HG03196 (cell line): ENCODE measurements at regions not wholly inside any gene's neighbourhood (a gene's known extent, or its start where the extent isn't known, plus 50 kb on each side); places are given as distances from the start of the nearest gene placed in this dataset.
"Not testable (repeated sequence)": the region's sequence is repeated elsewhere in the genome, so short reads cannot be mapped to it uniquely, and the experiment has no call there.

ENCODE experiments used
- ATAC-seq: cut with Tn5 transposase; IDR thresholded peaks from one replicate; pipeline ENCODE4 v1.9.1; 2021; ENCODE audit not compliant: unreplicated experiment

DNA sequence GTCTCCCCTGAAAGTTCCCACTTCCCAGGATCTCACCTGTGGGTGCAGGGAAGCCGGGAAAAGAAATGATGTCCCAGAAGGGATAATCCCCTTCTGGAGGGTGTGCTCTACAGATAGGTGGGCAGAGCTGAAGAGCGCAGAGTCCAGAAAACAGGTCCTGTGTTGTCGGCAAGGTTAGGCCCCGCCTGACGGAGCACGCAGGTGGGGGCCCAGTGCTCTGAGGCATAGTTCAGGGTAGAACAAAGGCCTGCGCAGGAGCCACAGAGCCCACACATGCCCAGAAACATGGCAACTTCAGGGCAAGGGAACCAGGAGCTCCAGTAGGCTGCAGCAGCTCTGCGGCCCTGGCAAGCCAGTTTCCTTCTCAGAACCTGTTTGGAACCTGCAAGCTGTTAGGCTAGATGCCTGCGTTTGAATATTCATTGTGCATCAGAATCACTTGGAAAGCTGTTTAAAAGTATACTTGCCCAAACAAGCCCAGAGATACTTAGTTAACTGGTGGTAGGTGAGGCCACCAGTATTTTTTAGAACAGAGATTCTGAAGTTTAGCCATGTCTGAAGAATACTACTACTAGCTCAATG, 386.6 kb downstream of the BUD13 start:
- no peak for ATAC-seq

DNA sequence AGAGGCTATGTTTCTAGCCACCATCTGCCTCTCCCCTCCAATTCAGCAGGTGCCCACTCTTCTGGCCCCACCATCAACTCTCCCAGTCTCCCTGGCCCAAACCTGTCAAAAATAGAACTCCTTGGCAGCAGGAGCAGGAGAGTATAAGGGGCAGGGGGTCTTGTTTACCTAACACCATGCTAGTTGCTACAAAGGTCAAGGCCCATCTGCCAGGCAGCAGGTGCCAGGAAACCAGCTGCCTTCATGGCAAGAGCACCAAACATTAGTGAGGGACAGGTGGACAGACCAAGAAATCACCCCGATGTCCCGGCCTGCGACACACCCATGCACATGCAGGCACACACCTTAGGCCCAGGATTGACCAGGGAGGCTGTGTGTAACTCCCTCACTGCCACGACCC, 387.9 kb downstream of the BUD13 start:
- no peak for ATAC-seq

DNA sequence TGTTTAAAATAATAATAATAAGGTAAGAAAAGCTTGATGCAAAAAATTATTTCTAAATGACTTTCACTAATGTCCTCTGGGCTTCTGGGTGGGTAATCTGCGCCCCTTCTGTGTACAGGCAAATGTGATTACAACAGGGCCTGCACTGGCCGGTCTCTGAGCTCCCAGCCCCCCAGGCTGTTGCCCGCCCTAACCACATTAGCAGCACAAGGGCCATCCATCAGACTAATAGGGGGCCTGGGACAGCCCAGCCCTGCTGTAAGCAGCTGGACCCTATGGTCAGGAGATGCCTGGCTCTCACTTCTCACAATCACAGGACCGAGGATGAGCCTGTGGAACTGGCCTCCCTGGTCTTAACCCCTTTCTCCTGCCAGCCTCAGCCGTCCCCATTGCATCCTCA, 388.4 kb downstream of the BUD13 start:
- no peak for ATAC-seq

DNA sequence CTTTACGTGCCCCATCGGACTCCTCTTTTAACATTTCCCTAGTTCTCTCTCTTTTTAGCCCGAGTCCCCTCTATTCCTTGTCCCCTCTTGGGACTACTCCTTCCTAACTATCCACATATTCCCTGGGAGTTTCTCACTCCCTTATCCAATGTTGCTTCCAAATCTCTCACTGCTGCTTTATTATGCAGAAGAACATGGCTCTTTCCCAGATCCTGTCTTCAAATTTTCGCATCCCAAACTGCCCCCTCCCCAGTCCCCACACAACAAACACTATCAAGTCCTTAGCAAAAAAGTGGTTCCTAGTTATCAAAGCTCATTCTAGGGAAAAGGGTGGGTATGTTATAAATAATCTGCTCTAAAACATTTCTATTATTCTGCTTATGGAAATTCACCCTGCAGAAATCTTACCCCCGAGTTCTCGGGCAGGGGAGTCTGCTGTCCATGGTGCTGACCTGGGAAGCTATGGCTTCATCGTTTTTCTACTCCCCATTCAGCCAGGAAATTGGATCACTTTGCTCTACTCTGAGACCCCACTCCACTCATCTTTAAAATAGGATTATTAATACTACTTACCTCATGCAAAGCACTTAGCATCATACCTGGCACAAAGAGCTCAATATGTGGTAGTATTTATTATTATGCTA, 393.5 kb downstream of the BUD13 start:
- no peak for ATAC-seq

DNA sequence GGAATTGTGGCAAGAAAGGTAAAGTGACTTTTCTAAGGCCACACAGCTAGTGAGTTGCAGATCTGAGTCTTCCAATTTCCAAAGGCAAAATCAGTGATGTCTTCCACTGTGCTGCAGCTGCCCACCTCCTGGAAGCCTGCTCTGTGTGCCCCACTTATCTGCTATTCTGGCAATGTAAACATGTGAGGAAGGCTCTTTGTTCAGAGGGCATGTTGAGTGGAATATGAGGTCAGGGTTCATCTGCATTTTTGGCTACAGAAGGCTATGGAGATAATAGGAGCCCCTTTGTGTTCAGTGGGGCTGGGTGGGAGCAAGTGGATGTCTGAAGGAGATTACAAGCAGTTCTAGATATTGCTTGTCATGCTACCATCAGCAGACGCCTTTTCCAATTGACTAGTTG, 396.2 kb downstream of the BUD13 start:
- ATAC-seq, result no peak

- ATAC-seq, result no peak
Observed at GRCh38 chr11:116376054-116376453, 396.7 kb downstream of the BUD13 start.

DNA sequence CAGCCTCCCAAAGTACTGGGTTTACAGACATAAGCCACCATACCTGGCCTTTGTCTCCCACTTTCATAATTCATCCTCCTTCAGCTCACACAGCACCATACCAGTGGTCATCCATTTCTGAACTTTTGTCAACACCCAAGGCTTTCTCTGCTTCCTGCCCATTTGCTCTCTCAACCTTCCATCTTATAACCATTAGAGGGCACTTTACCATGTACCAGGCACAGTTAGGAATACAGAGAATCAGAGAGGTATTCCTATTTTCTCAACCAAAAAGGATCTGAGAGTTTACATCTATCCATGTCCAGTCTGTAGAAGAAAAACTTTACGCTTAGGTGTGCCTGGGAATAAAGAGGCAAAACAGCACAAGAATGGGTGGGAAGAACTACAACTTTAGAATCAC, 397.6 kb downstream of the BUD13 start:
- no peak for ATAC-seq

DNA sequence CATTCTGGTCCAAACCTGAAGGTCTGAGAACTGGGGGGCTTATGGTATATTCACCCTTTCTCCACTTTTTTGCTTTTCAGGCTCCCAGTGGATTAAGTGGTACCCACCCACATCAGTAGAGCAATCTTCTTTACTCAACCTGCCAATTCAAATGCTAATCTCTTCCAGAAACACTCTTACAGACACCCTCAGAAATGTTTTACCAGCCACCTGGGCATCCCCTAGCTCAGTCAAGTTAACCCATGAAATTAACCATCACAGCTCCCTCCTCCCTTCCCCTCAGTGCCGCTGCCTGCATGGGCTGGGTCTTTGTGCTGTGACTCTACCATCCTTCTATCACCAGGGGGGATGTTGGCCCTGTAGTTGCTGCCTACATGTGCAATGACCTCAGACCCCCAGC, 398.7 kb downstream of the BUD13 start:
- no peak for ATAC-seq

DNA sequence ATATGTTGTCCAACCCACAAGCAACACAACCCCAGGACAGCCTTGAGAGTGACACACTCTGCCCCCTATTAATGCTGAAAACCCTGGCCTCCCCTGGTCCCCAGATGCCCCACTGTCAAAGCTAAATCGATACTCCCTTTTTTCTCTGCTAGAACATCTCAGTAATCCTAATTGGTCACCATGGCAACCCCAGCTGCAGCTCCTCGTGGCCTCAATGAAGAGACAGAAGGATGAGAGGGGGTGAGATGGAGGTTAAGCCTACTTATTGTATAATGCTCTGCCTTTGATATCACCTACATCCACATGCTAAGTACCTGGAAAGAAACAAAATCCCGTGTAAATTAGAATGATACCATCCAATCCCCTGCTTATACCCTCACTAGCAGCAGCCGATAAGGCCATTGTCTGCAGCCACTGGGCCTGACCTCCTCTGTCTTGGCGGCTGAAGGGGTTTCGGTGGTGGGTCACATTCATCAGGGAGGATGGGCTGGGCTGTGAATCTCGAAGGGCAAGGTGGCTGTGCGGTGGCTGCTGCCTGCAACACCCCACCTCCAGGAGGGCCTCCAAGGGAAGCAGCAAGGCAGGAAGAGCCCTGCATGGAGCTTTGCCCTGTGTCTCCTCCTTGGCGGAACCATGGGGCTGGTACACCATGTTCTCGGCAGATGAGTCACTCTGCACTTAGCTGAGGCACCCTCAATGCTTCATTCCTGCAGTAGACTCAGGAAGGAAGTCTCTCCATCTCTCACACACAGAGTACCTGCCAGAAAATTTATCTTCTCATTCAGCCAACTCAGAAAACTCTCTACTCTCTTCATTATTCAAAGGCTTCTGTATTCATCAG, 399.5 kb downstream of the BUD13 start:
- no peak for ATAC-seq

- ATAC-seq, result no peak
Observed at GRCh38 chr11:116371146-116371545, 401.6 kb downstream of the BUD13 start.

GRCh38 chr11:116368784-116369183, 404.0 kb downstream of the BUD13 start:
- ATAC-seq, result no peak

- ATAC-seq, result no peak
Observed at GRCh38 chr11:116366980-116367645, 405.7 kb downstream of the BUD13 start.

DNA sequence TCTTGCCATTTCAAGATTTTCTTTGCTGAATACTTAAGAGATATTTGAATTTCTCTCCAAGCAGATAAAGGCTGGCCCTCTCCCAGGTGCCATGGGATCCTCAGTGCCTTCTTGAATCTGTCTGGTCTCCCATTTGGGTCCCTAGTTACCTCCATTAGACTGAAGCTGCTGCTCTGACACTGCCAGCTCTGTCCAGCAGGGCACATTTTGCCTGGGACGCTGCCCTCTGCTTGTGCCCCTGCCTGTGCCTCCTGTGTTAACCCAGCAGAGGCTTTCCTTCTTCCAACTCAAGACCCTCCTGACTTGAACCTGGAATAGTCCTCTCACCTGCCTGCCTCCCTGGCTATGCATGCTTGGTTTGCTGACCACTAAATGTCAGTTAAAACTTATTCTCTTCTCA, 406.3 kb downstream of the BUD13 start:
- no peak for ATAC-seq

DNA sequence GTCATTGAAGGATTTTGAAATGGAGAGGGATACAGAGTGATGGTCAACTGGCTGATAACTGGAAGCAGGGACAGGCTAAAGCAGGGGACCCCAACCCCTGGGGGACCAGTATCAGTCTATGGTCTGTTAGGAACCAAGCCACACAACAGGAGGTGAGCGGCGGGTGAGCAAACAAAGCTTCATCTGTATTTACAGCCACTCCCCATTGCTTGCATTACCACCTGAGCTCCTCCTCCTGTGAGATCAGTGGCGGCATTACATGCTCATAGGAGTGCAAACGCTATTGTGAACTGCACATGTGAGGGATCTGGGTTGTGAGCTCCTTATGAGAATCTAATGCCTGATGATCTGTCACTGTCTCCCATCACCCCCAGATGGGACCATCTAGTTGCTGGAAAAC, 407.9 kb downstream of the BUD13 start:
- ATAC-seq, result not testable (repeated sequence)

DNA sequence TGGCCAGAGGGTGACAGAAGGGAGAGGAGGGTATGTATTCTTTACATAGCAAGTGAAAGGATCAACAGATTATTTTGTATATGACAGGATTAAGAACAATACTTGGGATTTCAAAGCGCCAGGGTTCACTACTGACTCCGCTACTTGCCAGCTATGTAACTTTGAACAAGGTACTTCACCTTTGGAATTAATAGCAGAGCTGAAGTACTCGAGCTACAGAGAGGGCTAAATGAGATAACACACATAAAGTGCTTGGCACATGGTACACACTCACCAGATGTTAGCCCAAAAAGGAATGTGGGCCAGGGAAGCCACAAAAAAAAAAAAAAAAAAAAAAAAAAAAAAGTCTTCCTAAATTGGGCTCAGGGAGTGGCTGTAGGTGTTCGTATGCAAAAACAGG, 408.4 kb downstream of the BUD13 start:
- no peak for ATAC-seq

- ATAC-seq, result no peak
Observed at GRCh38 chr11:116360221-116360941, 412.4 kb downstream of the BUD13 start.

- no peak for ATAC-seq
Observed at GRCh38 chr11:116357784-116358544, 414.8 kb downstream of the BUD13 start.

GRCh38 chr11:116356451-116356850, 416.3 kb downstream of the BUD13 start:
- ATAC-seq, result no peak

DNA sequence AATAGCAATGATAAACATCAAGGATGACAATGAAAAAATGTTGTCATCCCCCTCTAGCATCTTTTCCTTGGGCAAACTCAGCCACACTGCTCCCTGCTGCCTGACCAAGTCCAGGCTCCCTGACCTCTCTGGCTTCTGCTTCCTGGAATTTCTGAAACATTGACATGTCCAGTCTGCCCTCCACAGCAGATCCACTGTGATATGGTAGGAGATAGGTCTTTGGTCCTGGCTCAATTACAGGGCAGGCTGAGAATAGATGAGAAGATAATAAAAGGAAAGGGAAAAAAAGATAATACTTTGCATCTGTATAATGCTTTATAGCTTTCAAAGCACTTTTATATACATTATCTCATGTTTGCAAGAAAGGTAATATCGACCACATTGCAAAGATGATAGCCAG, 417.7 kb downstream of the BUD13 start:
- no peak for ATAC-seq

- no peak for ATAC-seq
Observed at GRCh38 chr11:116353589-116353988, 419.2 kb downstream of the BUD13 start.
